NCI-H82 (cell line): ENCODE measurements at regions not wholly inside any gene's neighbourhood (a gene's known extent, or its start where the extent isn't known, plus 50 kb on each side); places are given as distances from the start of the nearest gene placed in this dataset.

ENCODE experiments used
- DNase-seq: peaks from one replicate; lab custom pipeline; 2025; lab: John Stamatoyannopoulos, UW

DNA sequence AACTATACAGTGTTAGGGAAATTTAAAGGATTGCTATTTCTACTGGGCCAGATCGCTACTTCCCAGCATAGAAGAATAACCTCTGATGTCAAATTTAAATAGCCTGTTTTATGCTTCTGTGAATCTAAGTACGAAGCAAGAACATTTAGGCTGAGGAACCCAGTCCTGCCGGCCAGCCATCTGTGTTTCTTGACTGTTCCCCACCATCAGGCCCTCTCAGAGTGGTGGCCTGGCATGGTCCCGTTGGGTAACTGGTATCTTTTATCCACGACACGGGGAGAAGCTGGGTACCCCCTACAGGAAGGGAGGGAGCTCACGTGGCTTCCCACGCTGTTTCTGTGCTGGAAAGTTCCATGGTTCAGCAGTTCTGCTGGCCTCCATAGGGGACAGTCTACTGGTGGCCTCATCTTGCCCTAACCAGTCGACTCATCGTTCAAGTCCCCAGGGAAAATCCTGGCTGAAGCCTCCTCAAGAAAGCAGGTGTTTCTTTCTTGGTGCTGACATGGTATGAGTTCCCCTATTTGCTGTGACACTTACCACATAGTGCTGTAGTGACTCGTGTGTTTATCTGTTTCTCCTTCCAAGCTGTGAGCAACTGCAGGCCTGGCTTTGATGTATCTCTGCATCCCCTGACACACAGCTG, 201.7 kb upstream of the NLRP1 start:
- peak; percentile 41 for DNase-seq

DNA sequence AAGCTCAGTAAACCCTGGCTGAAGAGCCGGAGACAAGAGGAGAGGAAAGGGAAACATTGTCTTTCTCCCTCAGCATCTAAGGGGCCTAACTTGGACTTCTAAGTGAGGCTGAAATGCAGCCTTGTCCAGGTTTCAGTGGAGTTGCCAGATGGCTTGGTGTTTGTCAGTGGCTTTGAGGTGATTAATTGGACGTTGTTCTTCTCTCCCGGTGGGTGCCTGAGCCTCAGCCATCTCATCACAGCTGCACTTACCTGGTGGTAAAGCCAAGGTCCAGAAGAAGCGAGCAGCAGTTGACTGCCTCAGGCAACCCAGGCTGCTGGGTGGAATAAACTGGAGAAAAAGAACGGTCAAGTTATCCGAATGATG, 202.2 kb upstream of the NLRP1 start:
- DNase-seq = peak; percentile 74

DNA sequence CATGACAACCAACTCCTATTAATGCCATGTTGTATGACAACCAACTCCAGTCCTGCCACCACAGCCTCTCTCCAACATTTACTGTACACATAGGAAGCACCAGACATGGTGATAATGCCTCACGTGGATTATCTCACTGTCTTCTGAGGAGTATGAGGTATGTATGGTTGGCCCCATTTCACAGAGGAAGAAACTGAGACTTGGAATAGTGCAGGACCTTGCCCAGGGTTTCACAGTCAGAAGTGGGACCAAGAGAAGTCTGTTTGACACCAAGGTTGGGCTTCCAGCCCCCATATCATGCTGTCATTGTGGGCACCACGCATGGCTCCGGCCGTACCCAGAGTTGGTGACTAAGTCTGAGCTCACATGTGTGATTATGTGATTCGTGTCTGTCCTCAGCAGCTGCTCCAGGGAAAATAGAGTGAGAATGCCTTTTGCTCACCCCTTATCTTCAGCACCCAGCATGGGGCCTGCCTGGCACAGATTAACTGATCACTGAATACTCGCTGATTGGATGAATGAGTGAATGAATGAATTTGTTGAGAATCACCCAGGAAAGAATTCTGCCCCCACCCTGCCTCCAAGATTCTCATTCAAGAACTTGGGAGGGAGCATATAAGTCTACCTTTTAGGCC, 204.1 kb upstream of the NLRP1 start:
- DNase-seq = no peak

DNA sequence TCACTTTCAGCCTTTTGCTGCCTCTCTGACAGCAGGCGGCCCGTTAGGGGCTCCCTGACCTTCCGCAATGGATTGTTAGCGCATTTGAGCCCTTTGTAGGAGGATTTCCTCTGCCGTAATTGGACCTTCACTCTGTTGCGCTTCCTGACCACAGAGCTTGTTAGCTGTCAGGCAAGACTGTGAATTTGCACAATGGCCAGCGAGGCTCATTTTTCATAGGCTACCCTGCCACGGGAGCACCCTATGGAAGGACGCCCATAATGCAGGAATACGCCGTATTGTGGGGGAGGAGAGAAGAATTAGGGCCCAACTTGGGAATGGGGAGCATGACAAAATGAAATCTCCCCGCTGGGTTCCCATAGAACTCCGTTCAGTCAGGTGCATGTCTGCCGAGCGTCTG, 205.2 kb upstream of the NLRP1 start:
- DNase-seq = no peak

DNA sequence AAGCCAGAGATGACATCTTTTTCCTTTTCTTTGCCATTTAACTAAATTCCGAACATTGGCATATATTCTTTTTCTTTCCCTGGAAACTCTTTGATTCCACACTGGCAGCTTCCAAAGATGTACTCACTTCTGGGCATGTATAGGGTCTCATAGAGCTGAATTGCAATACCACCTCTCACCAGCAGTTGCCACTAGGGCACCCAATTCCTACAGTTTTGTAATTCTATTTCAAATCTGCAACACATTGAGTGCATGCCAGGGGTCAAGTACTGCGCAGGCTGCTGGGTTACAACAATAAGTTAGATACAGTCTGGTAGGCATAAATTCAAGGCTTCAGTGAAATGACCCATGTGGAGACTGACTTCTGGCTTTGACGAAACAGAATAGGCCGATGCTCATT, 208.8 kb upstream of the NLRP1 start:
- DNase-seq = no peak

DNA sequence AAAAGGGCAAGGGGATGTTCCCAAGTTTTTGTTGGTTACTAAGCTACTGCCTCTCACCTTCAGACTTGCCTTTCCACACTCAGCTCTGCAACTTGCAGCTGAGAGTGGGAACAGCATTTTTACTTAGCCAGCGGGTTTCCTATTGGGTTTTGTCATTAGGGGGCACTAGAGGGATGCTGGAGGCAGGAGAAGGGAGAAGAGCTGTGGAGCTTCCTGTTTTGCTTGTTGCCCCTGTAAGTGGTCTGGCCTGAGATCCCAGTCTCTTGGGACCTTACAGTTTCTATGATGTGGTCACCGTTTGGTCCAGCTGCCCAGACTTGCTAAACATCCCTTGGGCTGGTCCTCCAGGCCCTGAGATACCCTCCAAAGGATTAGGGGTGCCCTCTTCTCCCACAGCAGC, 209.6 kb upstream of the NLRP1 start:
- DNase-seq = peak; percentile 66

DNA sequence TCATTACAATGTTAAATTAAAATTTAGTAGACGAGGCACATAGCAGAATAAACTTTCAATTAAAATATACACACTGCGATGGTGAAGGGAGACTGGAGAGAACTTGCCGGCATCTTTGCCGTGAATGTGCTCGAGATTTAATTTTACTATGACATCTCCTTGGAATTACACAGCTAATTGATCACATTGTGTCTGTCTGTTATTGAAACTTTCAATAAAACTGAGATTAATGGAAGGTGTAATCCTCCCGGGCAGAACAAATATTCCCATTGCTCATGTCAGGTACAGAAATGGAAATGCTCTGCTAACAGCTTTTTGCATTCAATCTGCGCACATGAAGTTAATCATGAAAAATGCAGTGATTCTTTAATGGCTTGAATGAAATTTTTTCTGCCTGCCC, 210.1 kb upstream of the NLRP1 start:
- DNase-seq = no peak

DNA sequence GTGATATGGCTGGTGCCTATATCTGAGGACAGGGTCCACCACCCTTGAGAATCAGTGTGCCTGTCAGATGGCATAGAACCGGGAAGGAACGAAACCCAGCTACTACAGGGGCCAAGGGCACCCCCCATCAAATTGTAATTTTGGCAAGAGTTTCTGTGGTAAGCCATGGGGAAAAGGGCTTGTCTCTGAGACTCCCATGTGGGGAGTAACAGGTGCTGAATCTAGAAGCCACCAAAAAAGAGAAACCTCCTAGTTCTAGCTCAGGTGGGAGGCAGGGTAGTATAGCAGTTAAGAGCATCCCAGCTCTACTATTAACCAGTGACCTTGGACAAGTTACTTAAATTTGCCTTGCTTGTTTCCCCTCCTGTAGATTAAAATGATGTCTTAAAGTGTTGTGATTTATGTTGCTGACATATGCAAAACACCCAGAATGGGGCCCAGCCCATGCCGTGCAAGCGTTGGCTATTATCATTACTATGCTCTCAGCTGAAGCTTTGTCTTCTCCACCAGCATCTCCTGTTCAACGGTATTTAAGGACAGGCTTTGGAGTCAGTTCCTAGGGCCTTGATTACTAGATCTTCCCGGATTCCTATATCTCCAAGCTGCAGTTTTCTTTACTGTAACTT, 210.7 kb upstream of the NLRP1 start:
- no peak for DNase-seq

DNA sequence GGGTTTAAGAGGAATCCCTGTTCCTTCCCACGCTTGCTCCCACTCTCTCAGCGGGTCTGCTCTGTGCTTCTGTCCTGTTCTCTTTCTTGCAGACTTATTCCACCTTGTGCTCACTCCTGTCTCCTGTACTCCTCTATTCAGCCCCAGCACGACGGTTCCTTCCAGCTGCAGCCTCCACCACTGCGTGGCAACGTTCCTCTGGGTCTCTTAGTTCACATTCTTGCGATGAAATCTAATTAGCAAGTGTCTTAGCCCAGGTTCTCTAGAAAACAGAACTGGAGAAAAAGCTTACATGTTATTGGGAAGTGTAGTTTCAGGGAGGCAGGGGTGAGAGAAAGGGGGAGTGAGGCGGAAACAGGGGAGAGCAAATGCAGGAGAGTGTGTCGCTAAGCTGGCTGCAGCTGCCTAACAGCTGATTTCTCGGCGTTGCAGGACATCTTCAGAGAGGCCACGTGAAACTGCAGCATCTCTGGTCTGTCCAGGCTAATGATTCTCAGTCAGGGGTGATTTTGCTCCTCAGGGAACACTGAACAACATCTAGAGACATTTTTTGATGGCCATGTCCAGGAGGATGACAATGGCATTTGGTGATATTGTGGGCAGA, 213.2 kb upstream of the NLRP1 start:
- DNase-seq = no peak

DNA sequence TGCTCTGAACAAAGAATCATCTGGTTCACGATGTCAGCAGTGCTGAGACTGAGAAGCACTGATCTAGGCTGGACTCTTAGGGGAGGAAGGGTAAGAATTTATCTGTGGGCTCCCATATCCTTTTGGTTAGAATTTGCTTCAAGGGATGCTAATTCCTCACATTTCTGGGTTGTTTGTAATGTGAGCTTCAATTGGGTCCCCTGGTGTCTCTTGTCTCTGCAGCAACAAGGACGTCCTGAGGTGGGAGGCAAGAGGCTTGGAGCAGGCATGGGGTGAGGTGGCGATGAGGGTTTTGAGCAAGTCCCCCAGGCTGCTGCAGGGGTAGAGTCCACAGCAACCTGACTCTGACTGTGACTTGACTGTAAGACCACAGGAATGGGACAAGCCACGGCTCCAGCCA, 213.8 kb upstream of the NLRP1 start:
- DNase-seq = no peak

DNA sequence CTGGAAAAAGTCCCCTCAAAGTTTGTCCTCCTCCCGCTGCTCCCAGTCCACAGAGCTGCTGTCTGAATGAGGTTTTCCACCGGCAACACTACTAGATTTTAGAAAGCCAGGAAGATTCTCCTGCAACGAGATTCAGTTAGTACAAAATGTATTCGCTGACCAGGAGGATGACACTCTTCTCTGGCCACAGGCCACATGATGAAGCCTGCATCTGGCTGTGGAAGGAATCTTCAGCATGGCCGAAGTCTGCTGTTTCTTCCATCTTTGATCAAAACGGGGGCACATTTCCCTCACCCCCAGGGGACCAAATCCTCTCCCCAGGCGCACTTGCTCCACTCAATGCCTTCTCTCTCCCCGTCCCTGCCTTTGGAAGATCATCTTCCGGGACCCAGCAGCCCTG, 215.8 kb upstream of the NLRP1 start:
- no peak for DNase-seq

DNA sequence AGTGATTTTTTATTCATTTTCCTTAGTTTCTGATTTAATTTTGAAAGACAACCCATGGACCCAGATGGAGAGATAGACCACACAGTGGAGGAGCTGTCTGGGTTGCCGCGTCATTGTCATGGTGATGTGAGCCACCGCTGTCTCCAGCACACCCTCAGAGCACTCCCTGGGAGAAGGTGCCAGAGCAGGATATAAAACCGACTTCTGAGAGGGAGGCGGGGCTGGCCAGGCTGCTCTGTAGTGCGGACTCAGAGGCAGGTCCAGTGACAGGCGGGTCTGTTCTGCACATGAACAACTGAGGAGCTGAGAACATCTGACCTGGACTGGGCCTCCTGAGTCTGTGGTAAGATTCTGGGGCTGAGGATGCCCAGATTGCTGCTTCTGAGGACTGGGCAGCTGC, 216.3 kb upstream of the NLRP1 start:
- DNase-seq = no peak

DNA sequence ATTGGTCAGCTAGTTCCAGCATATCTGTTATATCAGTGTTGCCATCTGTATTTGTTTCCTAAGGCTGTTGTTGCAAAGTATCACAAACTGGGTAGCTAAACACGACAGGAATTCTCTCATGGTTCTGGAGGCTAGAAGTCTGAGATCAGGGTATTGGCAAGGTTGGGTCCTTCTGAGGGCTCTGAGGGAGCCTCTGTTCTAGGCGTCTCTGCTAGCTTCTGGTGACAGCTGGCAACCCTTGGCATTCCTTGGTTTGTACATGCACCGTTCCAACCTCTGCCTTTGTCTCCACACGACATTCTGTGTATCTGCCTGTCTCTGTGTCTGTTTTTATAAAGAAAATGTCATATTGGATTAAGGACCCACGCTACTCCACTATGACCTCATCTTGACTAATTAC, 219.9 kb upstream of the NLRP1 start:
- no peak for DNase-seq

DNA sequence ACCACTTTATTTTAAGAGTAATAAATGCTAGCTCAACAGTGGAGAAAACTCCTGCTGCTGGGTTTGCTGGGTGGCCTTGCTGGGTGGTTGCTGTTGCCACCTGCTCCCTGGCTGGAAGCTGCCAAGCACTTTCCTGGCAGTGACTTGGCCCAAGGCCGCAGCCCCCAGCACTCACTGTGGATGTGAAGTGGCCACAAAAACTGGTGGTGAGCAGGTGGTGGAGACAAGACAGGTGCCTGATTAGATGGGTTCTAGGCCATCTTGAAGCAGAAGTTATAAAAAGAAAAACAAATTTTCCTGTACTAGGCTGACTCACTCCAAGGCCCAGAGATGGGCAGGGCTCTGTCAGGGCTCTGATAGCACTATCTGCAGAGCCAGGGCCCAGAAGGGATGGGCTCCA, 224.7 kb upstream of the NLRP1 start:
- no peak for DNase-seq

DNA sequence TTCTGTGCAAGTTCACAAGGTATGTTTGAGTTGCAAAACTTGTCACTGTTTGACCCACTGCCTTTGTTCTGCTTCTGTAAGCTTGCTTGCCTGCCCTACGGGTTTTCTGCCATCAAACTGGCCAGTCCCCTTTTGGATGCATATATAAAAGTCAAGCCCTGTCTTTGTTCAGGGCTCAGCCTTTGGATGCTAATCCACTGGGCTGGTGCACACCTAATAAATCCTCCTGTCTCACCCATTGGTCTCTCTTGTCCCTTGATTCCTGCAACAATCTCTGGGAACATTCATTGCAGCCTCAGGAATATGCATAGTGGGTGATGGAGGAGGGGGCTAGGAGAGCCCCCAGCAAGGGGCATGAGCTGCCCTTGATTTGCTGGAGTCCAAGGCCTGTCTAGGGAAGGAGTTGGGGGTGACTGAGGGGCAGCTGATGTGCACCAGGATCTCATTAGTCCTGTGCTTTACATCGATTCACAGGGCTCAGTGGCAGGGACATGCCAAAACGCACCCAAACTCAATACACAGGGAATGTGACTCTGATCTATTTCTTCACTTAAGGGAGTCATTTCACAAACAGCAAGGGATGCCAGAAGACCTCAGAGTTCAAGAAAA, 225.4 kb upstream of the NLRP1 start:
- no peak for DNase-seq

DNA sequence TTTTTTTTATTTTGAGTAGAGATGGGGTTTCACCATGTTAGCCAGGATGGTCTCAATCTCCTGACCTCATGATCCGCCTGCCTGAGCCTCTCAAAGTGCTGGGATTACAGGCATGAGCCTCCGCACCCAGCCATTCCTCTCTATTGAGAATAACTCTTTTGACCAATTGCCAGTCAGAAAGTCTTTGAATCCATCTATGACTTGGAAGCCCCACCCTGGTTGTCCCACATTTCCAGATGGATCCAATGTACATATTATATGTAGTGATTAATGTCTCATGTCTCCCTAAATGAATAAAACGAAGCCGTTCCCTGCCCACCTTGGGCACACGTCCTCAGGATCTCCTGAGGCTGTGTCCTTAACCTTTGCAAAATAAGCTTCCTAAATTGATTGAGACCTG, 228.3 kb upstream of the NLRP1 start:
- no peak for DNase-seq

DNA sequence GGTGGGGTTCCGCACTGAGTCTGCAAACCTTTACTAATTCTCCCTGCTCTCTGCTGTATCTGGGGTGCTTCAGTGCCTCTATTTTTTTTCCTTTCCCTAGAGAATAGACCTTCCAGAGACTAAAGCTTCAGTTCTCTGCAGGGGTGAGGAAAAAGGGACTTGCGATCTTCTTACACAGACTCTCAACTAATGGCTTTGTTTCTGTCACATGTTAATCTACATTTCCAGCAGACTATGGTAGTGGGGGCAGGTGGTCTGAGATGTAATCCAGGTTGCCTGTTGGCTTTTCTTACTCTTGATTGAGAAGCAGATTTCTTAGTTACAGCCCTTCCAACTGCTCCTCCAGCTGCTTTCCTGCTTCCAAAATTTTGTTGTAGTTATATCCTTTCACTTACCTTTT, 229.0 kb upstream of the NLRP1 start:
- peak; percentile 81 for DNase-seq

DNA sequence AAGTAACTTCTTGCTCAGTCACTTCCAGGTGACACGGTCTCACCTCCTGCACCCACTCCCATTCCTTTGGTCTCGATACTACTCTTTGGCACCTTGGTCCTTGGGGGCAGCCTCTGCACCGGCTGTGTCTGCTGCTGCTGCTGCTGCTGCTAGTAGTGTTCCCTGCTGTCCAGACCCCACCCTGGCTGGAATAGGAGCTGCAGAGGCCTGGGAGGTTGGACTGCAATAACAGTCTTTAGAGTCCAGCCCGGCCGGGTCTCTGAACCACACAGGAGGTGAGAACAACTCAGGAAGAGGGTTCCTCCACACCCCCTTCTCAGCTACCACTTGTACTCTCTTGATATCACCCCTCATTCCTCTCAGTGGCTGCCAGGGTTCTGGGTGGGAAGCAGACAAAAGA, 231.1 kb upstream of the NLRP1 start:
- no peak for DNase-seq

DNA sequence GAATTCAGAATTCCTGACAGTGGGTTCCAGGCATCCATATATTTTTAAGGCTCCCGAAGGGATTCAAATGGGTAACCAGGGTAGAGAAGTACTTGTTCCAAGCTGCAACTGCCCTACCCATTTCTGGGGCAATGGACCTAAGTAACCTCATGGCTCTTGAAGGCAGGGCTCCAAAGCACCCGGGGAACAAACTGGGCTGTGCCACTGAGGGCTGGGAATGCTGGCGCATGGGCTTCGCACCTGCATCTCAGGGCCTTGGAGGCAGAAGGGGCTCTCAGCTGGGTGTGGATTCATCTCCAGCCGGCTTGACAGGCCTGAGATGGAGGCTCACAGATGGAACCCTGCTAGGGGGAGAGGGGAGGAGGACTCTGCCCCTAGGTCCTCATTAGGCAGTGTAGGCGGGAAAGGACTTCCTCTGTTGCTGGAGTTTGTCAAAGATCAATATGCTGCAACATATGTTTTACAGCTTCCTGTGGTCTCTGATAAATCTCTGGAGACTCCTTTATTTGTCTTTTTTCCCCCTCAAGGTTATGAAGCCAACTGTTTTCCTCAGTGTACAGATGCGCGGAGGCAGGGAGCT, 232.3 kb upstream of the NLRP1 start:
- DNase-seq = peak; percentile 63

DNA sequence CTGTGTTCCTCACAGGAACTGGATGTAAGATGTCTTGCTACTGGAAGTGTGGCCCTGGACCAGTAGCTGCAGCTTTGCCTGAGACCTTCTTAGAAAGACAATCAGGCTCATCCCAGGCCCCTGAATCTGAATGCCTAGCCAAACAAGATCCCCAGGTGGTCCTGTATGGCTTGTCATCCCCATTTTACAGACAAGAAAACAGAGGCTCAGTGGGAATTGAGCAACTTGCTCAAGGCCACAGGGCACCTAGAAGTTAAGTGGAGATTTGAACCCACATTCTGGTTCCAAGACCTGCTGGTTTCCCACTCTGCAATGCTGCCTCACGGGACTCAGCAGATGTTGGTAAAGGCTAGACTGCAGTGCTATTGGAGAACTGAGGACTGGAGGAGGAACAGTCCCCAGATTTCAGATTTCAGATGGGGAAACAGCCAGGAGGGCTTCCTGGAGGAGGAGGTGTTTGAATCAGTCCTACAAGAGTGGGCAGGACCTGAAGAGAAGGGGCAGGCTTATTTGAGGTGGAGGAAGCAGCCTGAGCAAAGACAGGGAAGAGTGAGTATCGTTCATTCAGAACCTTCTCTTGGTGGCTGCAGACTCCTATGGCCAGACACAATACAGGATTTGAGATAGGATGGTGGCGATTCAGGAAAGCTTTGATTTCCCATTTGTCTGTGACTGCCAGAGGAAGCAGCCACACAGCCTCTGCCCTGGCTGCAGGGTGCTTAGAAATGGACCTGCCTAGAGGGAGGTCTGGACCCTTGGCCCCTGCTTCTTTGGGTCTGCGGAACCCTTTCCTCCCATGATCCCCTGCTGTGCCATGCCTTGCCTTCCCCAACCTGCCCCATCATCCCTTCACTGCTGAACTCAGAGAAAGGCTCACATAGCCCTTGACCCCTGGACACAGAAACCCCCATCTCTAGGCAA, 233.4 kb upstream of the NLRP1 start:
- no peak for DNase-seq

DNA sequence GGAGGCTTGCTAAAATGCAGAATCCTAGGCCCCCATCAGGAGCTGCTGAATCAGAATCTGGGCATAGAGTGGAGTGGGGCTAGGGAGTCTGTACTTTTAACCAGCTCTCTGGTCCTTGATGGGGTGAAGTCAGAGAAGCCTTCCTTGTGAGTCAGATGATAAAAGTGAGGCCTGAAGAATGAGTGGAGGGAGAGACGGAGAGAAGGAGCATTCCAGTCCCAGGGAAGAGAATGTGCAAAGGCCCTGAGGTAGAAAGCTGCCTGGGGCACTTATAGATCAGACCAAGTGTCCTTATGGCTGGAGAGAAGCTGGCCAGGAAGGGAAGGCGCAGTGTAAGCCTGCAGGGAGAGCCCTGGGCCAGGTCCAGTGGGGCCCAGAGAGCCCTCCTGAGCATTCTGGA, 235.1 kb upstream of the NLRP1 start:
- no peak for DNase-seq
